ENCODE measurements at regions not wholly inside any gene's neighbourhood (a gene's known extent, or its start where the extent isn't known, plus 50 kb on each side); places are given as distances from the start of the nearest gene placed in this dataset.

- Histone ChIP-seq H3K36me3 (ENCODE audit: control insufficient read depth, insufficient read depth, low read length) (no peaks in the 10 kb centered on the region), H3K4me3 (ENCODE audit: low read depth, low read length) (no peak overlapping the region), H3K27me3 (ENCODE audit: control insufficient read depth, insufficient read depth, low read length) (no peaks in the 10 kb centered on the region)
- TF ChIP-seq, protein P1, sequence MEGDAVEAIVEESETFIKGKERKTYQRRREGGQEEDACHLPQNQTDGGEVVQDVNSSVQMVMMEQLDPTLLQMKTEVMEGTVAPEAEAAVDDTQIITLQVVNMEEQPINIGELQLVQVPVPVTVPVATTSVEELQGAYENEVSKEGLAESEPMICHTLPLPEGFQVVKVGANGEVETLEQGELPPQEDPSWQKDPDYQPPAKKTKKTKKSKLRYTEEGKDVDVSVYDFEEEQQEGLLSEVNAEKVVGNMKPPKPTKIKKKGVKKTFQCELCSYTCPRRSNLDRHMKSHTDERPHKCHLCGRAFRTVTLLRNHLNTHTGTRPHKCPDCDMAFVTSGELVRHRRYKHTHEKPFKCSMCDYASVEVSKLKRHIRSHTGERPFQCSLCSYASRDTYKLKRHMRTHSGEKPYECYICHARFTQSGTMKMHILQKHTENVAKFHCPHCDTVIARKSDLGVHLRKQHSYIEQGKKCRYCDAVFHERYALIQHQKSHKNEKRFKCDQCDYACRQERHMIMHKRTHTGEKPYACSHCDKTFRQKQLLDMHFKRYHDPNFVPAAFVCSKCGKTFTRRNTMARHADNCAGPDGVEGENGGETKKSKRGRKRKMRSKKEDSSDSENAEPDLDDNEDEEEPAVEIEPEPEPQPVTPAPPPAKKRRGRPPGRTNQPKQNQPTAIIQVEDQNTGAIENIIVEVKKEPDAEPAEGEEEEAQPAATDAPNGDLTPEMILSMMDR (IDR thresholded peaks at IDR 0.05; ENCODE audit: insufficient read depth, low read length, poor library complexity, severe bottlenecking), result no peak
- no peak for DNase-seq (ENCODE audit: low read depth)
These were observed 301.0 kb downstream of the NDFIP2 start for GRCh38 chr13:79781829-79782540.

GRCh38 chr13:79780240-79780639 is 299.3 kb downstream of the NDFIP2 start:
- no peaks in the 10 kb centered on the region for H3K27me3 ChIP-seq (ENCODE audit: control insufficient read depth, insufficient read depth, low read length)
- TF ChIP-seq, protein P1 (IDR thresholded peaks at IDR 0.05; ENCODE audit: insufficient read depth, low read length, poor library complexity, severe bottlenecking), result no peak
- H3K36me3 ChIP-seq (ENCODE audit: control insufficient read depth, insufficient read depth, low read length), result no peaks in the 10 kb centered on the region
- no peak overlapping the region for H3K4me3 ChIP-seq (ENCODE audit: low read depth, low read length)
- no peak for DNase-seq (ENCODE audit: low read depth)

- TF ChIP-seq, protein P1 (IDR thresholded peaks at IDR 0.05; ENCODE audit: insufficient read depth, low read length, poor library complexity, severe bottlenecking), result no peak
- no peak for DNase-seq (ENCODE audit: low read depth)
- Histone ChIP-seq H3K4me3 (ENCODE audit: low read depth, low read length) (no peak overlapping the region), H3K36me3 (ENCODE audit: control insufficient read depth, insufficient read depth, low read length) (no peaks in the 10 kb centered on the region), H3K27me3 (ENCODE audit: control insufficient read depth, insufficient read depth, low read length) (no peaks in the 10 kb centered on the region)
These were observed 298.8 kb downstream of the NDFIP2 start for GRCh38 chr13:79779761-79780160.

DNA sequence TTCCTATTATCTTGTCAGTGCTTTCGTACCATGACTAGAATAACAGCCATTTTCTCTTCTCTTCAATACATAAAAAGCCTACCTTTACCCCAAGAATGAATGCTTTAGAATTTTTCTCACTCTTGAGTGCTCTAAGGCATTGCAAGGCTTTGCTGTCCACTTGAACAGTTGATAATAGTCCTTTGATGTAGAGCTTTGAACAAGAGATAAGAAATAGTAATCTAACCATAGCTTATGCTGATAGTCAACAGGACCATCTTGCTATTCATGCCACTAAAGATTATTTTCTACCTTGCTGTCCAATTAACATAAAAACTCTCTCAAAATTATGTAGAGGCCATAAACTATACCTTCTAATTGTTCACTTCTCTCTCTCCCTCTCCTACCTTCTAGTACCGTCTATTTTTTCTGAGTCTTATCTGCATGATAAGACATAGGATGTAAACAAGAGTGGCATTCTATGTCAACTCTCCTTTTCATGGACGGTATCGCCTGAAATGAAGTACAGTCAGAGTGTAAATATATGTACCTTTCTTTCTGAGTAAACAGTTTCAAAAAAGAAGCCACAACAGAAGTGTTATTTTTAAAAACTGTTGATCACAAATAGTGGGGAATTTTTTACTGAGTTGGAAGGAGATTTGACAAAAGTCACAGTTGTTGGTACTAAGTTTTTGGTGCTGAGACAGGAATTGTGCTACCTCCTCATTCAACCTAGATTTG is 297.9 kb downstream of the NDFIP2 start:
- no peaks in the 10 kb centered on the region for H3K36me3 ChIP-seq (ENCODE audit: control insufficient read depth, insufficient read depth, low read length)
- no peak overlapping the region for H3K4me3 ChIP-seq (ENCODE audit: low read depth, low read length)
- no peaks in the 10 kb centered on the region for H3K27me3 ChIP-seq (ENCODE audit: control insufficient read depth, insufficient read depth, low read length)
- TF ChIP-seq, protein P1 (IDR thresholded peaks at IDR 0.05; ENCODE audit: insufficient read depth, low read length, poor library complexity, severe bottlenecking), result no peak
- DNase-seq (ENCODE audit: low read depth), result no peak

DNA sequence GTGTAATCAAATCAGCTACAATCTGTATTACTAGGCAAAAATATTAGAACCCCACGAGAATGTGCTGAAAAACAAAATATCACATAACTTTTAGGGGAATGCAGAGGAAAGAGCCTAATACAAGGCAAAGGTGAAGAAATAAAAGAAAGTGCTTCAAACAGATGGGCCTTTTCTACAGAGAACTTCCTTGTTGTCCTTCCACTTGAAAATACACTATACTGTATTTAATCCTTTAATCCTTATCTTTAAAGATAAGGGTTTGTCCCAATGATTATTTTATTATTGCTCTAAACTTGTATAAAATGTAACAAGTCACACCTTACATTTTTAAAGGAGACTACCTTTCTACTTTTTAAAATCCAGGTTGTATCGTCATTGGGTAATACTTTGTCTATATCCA is 296.5 kb downstream of the NDFIP2 start:
- Histone ChIP-seq H3K27me3 (ENCODE audit: control insufficient read depth, insufficient read depth, low read length) (no peaks in the 10 kb centered on the region), H3K36me3 (ENCODE audit: control insufficient read depth, insufficient read depth, low read length) (no peaks in the 10 kb centered on the region)
- no peak for DNase-seq (ENCODE audit: low read depth)

More for the DNA sequence above, 296.5 kb downstream of the NDFIP2 start:
- H3K4me3 ChIP-seq (ENCODE audit: low read depth, low read length), result no peak overlapping the region
- TF ChIP-seq, protein P1 (IDR thresholded peaks at IDR 0.05; ENCODE audit: insufficient read depth, low read length, poor library complexity, severe bottlenecking), result no peak
